ENCODE measurements at regions not wholly inside any gene's neighbourhood (a gene's known extent, or its start where the extent isn't known, plus 50 kb on each side); places are given as distances from the start of the nearest gene placed in this dataset.
A peak's percentile ranks its signal among the peaks of the same experiment; 100 is the strongest.

DNA sequence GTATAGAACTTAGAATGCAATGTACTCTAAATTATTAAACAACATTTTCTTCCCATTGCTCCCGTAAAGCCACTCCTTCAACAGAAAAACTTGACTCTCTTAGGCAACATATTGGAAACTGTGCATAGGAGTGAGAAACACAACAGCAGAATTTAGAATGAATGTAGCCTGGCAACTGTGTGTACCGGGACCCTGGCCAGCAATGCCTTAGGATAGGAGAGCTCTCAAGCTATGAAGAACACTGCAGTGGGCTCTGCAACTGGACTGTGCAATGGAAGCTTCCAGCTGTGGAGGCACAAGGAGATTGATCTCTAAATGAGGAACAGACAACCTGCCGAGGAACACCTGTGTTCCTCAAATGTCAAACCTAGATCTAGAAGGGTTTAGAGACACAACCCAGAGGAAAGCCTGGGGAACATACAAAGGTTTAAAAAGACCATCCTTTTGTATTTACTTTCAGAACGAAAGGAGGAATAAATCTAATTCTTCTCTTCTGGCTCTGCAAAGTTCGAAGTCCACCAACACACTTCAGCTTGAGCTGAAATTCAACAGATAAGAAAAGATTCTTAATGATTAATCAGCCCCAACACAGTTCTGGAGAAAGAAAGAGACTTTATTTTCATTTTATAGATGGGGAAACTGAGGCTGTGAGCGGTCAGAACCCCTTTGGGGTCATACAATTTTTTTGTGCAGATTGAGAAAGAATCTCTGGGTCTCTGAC lies 51.5 kb upstream of the ARL15 start:
- no peak overlapping the region for H3K4me3 ChIP-seq
- TF ChIP-seq POLR2A (IDR thresholded peaks at IDR 0.05) = no peak
- TF ChIP-seq, protein P1, sequence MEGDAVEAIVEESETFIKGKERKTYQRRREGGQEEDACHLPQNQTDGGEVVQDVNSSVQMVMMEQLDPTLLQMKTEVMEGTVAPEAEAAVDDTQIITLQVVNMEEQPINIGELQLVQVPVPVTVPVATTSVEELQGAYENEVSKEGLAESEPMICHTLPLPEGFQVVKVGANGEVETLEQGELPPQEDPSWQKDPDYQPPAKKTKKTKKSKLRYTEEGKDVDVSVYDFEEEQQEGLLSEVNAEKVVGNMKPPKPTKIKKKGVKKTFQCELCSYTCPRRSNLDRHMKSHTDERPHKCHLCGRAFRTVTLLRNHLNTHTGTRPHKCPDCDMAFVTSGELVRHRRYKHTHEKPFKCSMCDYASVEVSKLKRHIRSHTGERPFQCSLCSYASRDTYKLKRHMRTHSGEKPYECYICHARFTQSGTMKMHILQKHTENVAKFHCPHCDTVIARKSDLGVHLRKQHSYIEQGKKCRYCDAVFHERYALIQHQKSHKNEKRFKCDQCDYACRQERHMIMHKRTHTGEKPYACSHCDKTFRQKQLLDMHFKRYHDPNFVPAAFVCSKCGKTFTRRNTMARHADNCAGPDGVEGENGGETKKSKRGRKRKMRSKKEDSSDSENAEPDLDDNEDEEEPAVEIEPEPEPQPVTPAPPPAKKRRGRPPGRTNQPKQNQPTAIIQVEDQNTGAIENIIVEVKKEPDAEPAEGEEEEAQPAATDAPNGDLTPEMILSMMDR (IDR thresholded peaks at IDR 0.05) = no peak
- peaks cover 0 to 40% (median 8%) of the 10 kb centered on the region in 12 donors for H3K4me1 ChIP-seq
- H3K9me3 ChIP-seq = no peaks in the 10 kb centered on the region
- no peaks in the 10 kb centered on the region for H3K36me3 ChIP-seq
- H3K27ac ChIP-seq = no peak overlapping the region
- H3K27me3 ChIP-seq = no peaks in the 10 kb centered on the region
- ATAC-seq = peak; percentile 85 to 93 (median 88)
- peak in 4 of 5 donors; percentile 42 to 73 (median 49) for DNase-seq
- intact Hi-C loops (cut with DNase I) = loop anchor here in 1 of 10 donors (5.0 kb wide), 1 partner anchor 50 kb away; the partner anchor contains the start of gene ARL15
- WGBS, 4 donors = 74 to 82% (median 76%) methylated on average over 6 of the region's 6 CpGs

DNA sequence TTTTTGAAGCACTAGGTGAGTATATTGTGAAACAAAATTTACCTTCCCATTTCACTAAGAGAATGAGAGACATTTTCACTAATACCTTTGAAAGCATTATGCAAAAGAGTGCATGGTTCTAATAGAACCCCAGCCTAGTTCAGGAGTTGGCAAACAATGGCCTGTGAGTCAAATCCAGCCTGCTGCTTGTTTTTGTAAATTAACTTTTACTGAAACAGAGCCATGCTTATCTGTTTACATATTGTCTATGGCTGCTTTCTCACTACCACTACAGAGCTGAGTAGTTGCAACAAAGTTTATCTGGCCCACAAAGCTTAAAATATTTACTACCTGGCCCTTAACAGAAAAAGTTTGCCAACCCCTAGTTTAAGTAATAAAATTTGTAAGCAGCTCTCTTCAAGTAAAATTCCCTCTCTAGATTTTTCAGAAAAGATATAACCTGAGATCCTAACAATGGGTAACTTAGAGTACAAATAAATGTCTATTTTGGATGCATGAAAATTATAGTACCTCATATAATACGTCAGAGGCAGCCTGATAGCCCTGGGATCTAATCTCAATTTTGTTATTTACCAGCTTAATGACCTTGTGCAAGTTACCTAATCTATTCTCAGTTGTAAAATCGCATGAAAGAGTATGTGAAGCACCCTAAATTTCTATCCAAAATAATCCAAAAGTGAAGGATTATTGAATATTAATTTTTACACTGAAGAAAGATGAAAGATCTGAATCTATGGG lies 50.7 kb upstream of the ARL15 start:
- ATAC-seq = peak in 1 of 4 donors; percentile 25
- Histone ChIP-seq H3K4me1 (peaks cover 0 to 40% (median 8%) of the 10 kb centered on the region in 12 donors), H3K4me3 (no peak overlapping the region), H3K9me3 (peaks cover 0 to 1% (median 0%) of the 10 kb centered on the region in 12 donors), H3K27ac (no peak overlapping the region), H3K36me3 (no peaks in the 10 kb centered on the region), H3K27me3 (no peaks in the 10 kb centered on the region)
- intact Hi-C loops (cut with DNase I) = loop anchor here in 1 of 10 donors (5.0 kb wide), 1 partner anchor 49 kb away; the partner anchor contains the start of gene ARL15
- DNase-seq = no peak
- WGBS, 4 donors = 48 to 63% (median 58%) methylated on average over 2 of the region's 2 CpGs
- no peak for TF ChIP-seq POLR2A (IDR thresholded peaks at IDR 0.05)

Measured in heart left ventricle (tissue), 16 donors.